ENCODE measurements at regions not wholly inside any gene's neighbourhood (a gene's known extent, or its start where the extent isn't known, plus 50 kb on each side); places are given as distances from the start of the nearest gene placed in this dataset.

DNA sequence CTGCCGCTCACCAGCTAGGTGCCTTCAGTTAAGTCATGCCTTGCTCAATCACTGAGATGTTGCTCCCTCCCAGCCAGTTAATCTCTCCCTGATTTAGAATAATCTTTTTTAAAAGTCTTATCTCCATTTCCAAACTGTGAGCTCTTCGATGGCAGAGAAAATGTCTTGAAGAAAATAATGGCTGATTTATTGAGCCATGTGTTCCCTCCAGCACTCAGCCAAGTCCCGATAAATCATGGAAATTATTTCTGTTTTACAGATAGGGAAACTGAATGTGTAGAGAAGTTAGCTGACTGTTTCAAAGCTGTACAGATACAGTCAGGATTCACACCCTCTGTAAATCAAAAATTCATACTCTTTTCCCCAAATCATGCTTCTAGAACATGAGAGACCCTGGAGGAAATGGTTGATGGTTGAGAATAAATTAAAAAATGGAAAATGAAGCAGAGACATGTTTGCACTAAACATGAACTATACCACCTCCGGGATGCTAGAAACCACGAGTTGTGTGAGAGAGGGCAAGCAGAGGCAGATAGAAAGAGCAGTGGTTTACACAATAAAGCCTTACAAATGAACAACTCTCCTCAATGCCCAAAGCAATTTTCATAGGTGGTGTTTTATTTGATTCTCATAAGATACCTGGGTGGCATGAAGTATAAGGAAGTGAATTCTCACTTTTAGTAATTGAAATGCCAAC, 376.4 kb downstream of the PLPP3 start:
- no peak for TF ChIP-seq POLR2A (IDR thresholded peaks at IDR 0.05; ENCODE audit: low read length)
- TF ChIP-seq GATA1 (IDR thresholded peaks at IDR 0.05; ENCODE audit: low read depth, low read length): no peak

Measured in erythroblast (primary cell).